ENCODE measurements at regions not wholly inside any gene's neighbourhood (a gene's known extent, or its start where the extent isn't known, plus 50 kb on each side); places are given as distances from the start of the nearest gene placed in this dataset.

GRCh38 chr5:156239800-156240199 is 87.2 kb upstream of the SGCD start:
- Histone ChIP-seq H3K9me3 (ENCODE audit: control insufficient read depth in 2 of 3, insufficient read depth in 1 of 3, low read length in 3 of 3) (no peaks in the 10 kb centered on the region), H3K27me3 (ENCODE audit: control insufficient read depth, insufficient read depth, low read length) (no peaks in the 10 kb centered on the region), H3K36me3 (ENCODE audit: control insufficient read depth in 2 of 3, insufficient read depth in 3 of 3, low read length in 3 of 3) (no peaks in the 10 kb centered on the region), H3K27ac (ENCODE audit: low read depth in 2 of 2, low read length in 2 of 2) (no peak overlapping the region), H3K9ac (ENCODE audit: low read length in 3 of 3) (no peak overlapping the region), H3K4me3 (ENCODE audit: low read length in 3 of 3) (no peak overlapping the region), H3K4me1 (ENCODE audit: control insufficient read depth in 2 of 3, insufficient read depth in 2 of 3, low read depth in 1 of 3, low read length in 3 of 3) (no peaks in the 10 kb centered on the region)
- FAIRE-seq (no peak), DNase-seq (no peak)
- intact Hi-C loops (cut with DNase I) = no loop called here
- TF ChIP-seq CTCF (IDR thresholded peaks at IDR 0.05; ENCODE audit: borderline replicate concordance, extremely low read depth, insufficient read depth) = no peak

GRCh38 chr5:156240414-156240813 is 86.5 kb upstream of the SGCD start:
- no peak overlapping the region for H3K4me3 ChIP-seq (ENCODE audit: low read length in 3 of 3)
- H3K27ac ChIP-seq (ENCODE audit: low read depth in 2 of 2, low read length in 2 of 2) = no peak overlapping the region
- no peak for FAIRE-seq
- H3K4me1 ChIP-seq (ENCODE audit: control insufficient read depth in 2 of 3, insufficient read depth in 2 of 3, low read depth in 1 of 3, low read length in 3 of 3) = no peaks in the 10 kb centered on the region
- no peak for DNase-seq
- H3K9me3 ChIP-seq (ENCODE audit: control insufficient read depth in 2 of 3, insufficient read depth in 1 of 3, low read length in 3 of 3) = no peaks in the 10 kb centered on the region
- intact Hi-C loops (cut with DNase I) = no loop called here
- no peaks in the 10 kb centered on the region for H3K27me3 ChIP-seq (ENCODE audit: control insufficient read depth, insufficient read depth, low read length)
- H3K9ac ChIP-seq (ENCODE audit: low read length in 3 of 3) = no peak overlapping the region
- no peak for TF ChIP-seq CTCF (IDR thresholded peaks at IDR 0.05; ENCODE audit: borderline replicate concordance, extremely low read depth, insufficient read depth)
- H3K36me3 ChIP-seq (ENCODE audit: control insufficient read depth in 2 of 3, insufficient read depth in 3 of 3, low read length in 3 of 3) = no peaks in the 10 kb centered on the region

GRCh38 chr5:156241266-156241665 is 85.7 kb upstream of the SGCD start:
- no peak overlapping the region for H3K27ac ChIP-seq (ENCODE audit: low read depth in 2 of 2, low read length in 2 of 2)
- intact Hi-C loops (cut with DNase I) = no loop called here
- no peaks in the 10 kb centered on the region for H3K36me3 ChIP-seq (ENCODE audit: control insufficient read depth in 2 of 3, insufficient read depth in 3 of 3, low read length in 3 of 3)
- H3K9ac ChIP-seq (ENCODE audit: low read length in 3 of 3) = no peak overlapping the region
- no peak overlapping the region for H3K4me3 ChIP-seq (ENCODE audit: low read length in 3 of 3)
- no peak for DNase-seq
- no peaks in the 10 kb centered on the region for H3K9me3 ChIP-seq (ENCODE audit: control insufficient read depth in 2 of 3, insufficient read depth in 1 of 3, low read length in 3 of 3)
- H3K27me3 ChIP-seq (ENCODE audit: control insufficient read depth, insufficient read depth, low read length) = no peaks in the 10 kb centered on the region
- no peaks in the 10 kb centered on the region for H3K4me1 ChIP-seq (ENCODE audit: control insufficient read depth in 2 of 3, insufficient read depth in 2 of 3, low read depth in 1 of 3, low read length in 3 of 3)
- no peak for FAIRE-seq
- TF ChIP-seq CTCF (IDR thresholded peaks at IDR 0.05; ENCODE audit: borderline replicate concordance, extremely low read depth, insufficient read depth) = no peak

GRCh38 chr5:156245895-156246294 is 81.1 kb upstream of the SGCD start:
- no peaks in the 10 kb centered on the region for H3K4me1 ChIP-seq (ENCODE audit: control insufficient read depth in 2 of 3, insufficient read depth in 2 of 3, low read depth in 1 of 3, low read length in 3 of 3)
- FAIRE-seq (no peak), DNase-seq (no peak)
- intact Hi-C loops (cut with DNase I) = no loop called here
- H3K9ac ChIP-seq (ENCODE audit: low read length in 3 of 3) = no peak overlapping the region
- no peaks in the 10 kb centered on the region for H3K27me3 ChIP-seq (ENCODE audit: control insufficient read depth, insufficient read depth, low read length)
- no peak overlapping the region for H3K4me3 ChIP-seq (ENCODE audit: low read length in 3 of 3)
- TF ChIP-seq CTCF (IDR thresholded peaks at IDR 0.05; ENCODE audit: borderline replicate concordance, extremely low read depth, insufficient read depth) = no peak
- no peaks in the 10 kb centered on the region for H3K36me3 ChIP-seq (ENCODE audit: control insufficient read depth in 2 of 3, insufficient read depth in 3 of 3, low read length in 3 of 3)
- H3K9me3 ChIP-seq (ENCODE audit: control insufficient read depth in 2 of 3, insufficient read depth in 1 of 3, low read length in 3 of 3) = no peaks in the 10 kb centered on the region
- no peak overlapping the region for H3K27ac ChIP-seq (ENCODE audit: low read depth in 2 of 2, low read length in 2 of 2)

Measured in kidney (tissue), 13 donors.